ENCODE measurements at regions not wholly inside any gene's neighbourhood (a gene's known extent, or its start where the extent isn't known, plus 50 kb on each side); places are given as distances from the start of the nearest gene placed in this dataset.

DNA sequence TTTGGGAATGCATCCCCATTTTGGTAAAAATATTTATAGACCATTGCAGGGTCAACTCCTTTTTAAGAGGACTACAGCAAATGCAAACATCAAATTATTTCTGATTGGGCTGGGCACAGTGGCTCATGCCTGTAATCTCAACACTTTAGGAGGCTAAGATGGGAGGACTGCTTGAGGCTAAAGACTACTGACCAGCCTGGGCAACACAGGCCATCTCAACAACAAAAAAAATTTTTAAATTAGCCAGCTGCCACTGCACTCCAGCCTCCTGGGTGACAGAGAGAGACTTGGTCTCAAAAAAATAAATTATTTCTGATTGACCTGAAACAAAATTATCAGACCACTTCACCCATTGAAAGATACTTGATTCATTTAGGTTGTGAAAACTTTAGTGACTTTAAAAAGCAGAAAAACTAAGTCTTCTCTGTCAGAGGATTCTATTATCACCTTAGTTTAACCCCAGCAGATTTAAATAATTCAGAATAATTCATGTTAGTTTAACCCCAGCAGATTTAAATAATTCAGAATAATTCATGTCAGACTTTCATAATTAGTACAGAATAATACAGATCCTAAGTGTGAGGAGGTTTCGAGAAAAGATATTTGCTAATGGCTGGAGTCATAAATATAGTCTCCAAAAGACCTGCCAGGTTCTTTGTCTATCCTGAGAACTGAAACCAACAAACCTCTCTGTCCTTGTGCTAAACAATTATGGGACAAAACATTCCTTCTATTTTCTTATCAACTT, 183.6 kb upstream of the STT3B start:
- DNase-seq (ENCODE audit: low read depth): no peak

DNA sequence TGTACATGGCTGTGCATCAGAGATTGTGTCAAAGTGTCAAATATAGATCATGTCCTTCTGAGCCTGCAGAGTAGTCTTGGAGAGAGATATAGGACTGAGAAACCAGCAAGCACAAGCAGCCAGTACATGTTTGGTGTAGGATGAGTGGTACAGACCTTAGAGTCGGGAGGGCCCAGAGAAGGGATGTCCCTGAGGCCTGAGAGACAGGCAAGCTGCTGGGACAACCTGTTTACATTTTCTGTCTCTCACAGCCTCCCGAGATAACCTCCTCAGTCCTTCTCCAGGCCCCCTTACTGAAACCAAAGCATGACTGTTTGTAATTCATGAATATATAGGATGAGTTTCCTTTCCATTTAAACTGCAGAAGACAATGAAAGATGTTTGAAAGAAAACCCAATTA, 182.4 kb upstream of the STT3B start:
- DNase-seq (ENCODE audit: low read depth): no peak

DNA sequence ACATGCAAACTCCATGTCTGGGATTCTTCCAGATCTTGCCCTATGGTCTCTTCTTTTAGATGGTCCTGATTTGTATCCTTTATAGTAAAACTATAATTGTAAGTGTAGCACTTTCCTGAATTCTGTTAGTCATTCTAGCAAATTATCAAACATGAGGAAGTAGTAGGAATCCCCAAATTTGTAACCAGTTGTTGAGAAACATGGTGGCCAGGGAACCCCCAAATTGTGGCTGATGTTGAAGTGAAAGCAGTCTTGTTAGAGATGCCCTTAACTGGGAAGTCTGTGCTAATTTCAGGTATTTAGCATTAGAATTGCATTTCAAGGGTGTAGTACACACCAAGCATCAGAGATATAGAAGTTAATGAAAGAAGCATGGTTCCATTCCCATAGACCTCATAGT, 180.4 kb upstream of the STT3B start:
- DNase-seq (ENCODE audit: low read depth): no peak

DNA sequence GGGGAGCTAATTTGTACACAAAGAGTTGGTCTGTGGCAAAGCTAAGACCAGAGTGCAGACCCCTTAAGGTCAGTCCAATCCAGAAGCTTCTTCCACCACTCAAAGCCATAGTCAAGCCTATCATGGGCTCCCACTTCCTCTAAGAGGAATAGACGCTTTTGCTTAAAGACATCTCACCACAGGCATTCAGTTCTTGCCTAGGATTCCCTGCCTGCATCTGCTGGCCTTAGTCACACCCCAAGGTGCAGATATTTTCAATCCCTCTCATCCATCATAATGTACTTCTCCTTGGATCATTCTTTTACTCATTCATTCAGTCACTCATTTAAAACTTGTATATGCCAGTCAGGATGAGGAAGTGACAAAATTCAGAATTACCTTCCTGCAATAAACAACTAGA, 179.6 kb upstream of the STT3B start:
- DNase-seq (ENCODE audit: low read depth): no peak

DNA sequence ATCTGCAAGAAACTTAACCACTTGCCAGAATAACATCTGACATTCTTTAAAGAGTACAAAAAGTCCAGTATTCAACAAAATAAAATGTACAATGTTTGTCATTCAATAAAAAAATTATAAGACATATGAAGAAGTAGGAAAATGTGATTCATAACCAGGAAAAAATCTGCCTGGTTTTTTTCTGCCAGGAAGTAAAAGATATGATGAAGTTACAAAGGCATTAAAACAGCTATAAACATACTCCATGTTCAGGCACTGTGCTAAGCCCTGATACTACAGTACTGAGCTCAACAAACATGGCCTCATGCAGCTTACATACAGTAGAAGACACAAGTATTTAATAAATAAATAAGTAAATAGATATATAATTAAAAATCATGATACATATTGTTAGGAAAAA, 178.4 kb upstream of the STT3B start:
- no peak for DNase-seq (ENCODE audit: low read depth)

DNA sequence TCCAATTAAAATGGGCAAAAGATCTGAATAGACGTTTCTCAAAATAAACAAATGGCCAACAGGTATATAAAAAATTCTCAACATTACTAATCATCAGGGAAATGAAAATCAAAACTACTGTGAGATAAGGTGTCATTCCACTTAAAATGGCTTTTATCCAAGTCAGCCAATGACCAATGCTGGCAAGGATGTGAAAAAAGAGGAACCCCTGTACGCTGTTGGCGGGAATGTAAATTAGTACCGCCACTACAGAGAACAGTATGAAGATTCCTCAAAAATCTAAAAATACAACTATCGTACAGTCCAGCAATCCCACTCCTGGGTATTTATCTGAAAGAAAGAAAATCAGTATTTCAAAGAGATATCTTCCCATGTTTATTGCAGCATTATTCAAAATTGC, 176.9 kb upstream of the STT3B start:
- no peak for DNase-seq (ENCODE audit: low read depth)

DNA sequence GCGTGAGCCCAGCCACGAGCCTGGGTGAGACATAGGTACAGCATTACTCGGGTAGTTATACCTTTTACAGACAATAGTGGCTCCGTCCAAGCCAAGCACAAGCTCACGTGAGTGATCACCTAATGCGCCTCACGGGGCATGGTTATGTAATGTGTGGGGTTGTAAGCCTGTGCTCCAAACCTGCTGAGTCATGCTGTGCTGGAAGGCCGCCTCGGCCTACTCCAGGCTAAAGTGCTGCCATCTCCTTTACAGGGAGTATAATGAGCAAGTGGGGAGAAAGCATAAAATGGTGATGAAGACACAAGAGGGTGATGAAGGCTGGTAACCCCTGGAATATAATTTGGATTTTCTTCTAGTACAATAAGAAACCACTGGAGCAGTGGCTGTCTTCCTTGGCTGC, 175.8 kb upstream of the STT3B start:
- DNase-seq (ENCODE audit: low read depth): no peak

DNA sequence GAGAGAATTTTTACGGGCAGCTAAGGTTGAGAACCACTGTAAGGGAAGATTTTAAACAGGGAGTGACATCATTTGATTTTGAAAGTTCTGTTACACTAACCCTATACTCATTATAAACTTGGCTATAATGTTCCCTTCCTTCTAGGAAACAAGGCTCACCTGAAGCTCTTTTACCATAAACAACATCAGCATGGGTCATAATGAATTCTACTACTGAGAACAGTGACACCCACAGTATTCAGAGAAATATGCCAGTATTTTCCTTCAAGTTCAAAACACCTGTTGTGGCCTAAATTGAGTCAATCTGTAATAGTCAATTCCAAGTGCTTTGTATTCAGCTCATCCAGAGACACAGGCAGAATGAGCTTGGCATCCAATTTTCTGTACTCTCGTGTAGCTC, 175.3 kb upstream of the STT3B start:
- no peak for DNase-seq (ENCODE audit: low read depth)

DNA sequence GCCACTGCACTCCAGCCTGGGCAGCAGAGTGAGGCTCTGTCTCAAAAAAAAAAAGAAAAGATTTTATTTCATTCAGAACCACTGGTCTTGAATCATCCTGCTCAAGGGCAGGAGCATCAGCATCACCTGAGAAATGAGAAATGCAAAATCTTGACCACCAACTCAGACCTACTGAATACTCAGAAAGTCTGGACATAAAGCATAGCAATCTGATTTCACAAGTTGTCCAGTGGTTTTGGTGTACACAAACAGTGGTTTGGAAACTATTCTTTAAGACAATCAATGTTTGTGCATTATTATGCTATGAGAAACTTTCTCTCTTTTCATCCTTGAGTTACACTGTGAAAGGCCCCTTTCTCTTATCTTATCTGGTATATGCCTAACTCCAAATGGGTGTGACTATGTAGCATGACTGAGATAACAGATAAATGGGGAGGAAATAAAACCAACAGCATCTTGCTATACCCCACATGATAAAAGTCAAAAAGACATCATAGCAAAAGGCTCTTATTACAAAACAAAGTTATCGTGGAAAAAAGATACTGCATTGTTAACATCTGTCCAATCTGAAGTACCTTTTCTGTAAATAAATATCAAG, 174.2 kb upstream of the STT3B start:
- DNase-seq (ENCODE audit: low read depth): no peak

DNA sequence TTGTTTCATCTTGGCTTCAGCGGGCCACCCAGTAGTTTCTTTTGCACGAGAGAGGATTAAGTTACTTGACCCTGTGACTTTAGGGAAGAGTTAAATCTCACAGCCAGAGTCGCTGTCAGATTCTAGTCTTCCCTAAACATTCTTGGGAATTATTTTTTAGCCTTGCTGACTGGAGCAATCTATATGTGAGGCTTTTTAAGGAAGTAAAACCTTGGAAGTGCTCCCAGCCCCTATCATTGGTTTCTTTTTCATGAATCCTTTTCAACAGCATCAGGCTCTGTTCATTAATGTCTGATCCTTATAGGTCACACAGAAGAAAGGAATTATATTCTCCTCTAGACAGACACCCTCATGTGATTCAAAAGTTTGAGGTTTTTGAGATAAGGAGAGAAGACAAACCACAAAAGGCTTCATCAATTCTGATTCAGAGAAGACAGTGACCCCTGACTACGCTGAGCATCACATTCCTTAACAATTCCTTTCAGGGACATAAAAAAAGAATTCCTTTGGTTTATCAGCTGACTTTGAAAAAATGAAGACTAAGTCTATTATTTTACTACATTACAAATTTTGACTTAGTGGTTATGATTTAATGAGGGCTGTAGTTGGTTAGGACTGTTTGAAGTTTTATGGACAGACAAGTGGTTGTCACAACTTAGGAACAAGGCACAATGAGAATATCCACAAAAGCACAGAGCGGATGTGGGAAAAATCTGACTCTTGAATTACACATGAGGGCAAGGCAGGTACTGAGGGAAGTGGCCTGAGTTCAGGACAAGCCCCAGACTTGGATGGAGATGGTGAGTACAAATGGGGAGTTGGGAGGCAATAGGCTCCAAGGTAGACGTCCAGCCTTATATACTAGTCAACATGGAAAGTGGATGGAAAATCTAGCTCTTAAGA, 171.1 kb upstream of the STT3B start:
- peak; percentile 76 for DNase-seq (ENCODE audit: low read depth)

DNA sequence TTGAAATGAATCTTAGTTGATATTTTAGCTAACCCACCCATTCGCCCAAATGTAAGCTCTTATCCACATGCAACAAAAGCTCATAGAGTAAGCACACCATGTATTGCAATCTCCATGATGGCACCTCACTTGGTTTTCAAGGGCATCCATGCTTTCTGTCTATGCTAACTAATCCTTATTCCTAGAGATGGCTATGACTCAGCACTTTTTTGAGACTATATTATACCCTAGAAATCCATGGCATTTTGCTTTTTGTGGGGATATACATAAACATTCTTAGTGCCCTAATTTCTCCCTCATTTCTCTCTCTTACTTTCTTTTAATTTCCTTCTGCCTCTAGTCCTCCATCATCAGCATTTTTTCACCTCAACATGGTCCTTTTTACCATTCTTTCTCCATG, 168.5 kb upstream of the STT3B start:
- no peak for DNase-seq (ENCODE audit: low read depth)

DNA sequence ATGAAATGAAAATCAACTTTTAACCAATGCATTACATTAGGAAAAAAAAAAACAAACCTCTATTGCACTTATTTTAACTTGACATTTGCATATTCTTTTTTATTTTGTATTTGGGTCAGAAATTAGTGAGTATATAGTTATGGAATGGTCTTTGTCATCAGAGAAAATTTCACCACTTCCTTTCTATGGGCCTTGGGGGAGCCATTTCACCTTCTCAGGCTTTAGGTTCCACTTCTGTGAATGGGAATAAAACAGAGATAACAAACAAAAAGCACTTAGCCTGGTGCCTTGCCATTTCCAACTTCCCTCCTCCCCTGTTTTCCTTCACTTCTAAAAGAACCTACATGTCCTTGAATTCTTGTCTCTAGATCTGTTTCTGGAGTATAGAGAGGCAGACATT, 168.0 kb upstream of the STT3B start:
- DNase-seq (ENCODE audit: low read depth): no peak

DNA sequence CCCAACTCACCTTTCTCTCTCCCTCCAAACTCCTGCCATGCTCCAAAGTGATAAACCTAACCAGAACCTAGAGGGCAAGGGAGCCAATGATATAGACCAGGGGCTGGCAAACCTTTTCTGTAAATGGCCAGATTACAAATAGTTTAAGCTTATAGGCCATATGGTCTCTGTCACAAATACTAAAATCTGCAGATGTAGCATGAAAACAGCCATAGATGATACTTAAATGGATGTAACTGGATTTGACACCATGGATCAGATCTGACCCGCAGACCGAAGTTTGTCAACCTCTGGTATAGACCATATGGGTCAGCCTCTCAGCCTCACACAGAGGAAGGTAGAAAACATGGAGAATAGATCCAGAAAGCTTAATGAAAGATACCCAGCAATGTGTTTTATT, 165.2 kb upstream of the STT3B start:
- no peak for DNase-seq (ENCODE audit: low read depth)

DNA sequence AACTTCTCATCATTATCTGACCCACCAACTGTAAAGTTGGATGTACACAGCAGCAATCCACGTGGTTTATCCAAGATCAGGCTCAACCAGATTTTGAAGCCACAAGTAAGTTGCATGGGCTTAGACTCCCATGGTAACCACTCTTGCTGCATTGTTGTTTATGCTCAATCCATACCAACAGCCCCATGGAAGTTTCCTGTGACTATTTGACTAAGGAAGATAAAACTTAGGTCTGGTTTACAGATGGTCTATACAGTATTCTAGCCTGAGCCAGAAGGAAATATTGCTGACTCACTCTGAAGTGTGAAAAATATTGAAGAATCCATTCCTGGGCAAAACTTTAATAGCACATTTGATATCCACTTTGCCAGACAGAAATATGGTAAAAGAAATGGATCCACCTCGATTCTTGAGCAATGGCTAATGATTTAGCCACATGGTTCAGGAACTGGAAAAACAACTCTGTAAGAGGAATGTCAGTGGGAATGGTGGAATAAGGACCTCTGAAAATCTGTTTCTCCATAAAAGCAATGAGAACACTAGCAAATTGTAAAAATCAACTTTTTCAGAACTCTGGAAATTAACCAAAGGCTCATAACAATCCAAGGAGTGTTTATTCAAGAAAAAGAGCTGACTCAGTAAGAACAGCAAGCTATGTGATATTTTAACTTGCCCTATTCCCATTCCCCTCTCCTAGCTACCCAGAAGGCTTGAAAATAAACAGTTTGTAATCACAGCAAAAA, 162.9 kb upstream of the STT3B start:
- DNase-seq (ENCODE audit: low read depth): no peak

DNA sequence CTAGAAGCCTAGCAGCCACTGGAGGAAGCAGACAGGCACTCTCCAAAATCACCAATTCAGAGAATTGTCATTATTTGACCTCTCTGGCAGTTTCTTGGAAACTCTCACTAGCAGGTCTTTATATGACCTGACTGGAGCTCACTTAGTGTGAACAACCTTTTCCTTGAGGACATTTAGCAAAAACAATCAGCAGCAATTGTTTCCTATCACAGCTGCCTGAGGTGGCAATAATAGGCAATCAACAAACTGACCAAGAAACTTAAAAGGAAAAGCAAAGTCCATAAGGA, 162.4 kb upstream of the STT3B start:
- DNase-seq (ENCODE audit: low read depth): no peak

DNA sequence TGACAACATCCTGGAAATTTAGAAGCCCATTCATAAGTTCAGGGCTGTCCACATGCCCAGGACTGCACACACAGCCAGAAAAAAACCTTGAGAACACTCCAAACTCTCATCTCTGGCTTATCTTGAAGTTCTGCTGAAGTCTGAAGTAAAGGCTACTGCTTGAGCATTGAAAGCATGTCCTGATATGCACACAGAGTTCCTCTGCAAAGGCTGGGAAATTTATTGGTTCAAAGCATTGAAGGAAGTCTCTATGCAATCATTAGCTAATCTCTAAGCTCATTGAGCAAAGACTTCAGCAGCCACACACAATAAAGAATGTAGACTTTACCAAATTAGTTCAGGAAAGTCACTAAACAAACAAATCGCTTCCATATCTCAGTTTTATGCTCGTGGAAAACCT, 162.0 kb upstream of the STT3B start:
- DNase-seq (ENCODE audit: low read depth): no peak

DNA sequence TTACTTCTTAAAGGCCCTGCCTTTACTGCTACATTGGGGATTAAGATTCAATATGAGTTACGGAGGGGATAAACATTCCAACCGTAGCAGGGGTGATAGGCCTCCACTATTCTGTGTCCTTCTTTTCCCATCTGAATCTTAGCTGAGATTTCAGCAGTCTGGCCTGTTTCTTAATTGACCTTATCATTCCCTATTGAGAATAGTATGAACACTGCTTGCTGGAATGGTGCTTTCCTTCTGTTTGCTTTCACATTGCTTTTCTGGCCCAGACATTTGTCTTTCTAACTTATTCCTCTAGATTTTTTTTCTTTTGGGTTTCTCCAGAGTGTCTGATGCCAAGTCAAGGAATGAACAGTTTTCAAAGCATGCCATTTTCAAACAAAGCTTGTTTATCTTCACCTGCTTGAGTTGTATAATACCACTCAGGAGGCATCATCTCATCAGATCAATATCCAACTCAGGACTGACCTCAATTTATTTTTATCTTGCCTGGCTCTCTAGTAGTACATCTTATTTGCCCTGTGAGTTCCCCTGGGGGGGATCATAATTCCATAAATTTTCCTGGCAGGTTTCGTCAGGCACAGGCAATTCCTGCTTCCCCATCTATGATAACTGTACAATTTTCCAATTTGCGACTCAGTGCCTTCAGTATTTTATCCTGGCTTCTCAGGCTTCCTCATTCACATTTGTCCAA, 161.1 kb upstream of the STT3B start:
- no peak for DNase-seq (ENCODE audit: low read depth)

DNA sequence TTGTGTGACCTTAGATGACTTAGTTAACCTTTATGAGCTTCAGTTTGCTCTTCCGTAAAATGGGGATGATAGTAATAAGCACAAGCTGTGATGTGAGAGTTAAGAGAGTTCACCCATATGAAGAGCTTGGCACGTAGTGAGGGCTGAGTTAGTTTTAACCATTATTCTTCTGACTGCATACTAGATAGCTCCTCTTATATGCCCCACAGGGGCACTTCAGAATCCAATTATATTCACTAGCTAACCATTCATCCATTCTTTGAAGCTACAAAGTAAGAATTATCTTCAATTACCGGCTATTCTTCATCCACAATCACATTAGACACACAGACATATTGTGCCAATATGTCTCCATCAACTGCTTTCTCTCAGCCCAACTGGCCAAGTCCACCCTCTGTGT, 159.0 kb upstream of the STT3B start:
- DNase-seq (ENCODE audit: low read depth): no peak

DNA sequence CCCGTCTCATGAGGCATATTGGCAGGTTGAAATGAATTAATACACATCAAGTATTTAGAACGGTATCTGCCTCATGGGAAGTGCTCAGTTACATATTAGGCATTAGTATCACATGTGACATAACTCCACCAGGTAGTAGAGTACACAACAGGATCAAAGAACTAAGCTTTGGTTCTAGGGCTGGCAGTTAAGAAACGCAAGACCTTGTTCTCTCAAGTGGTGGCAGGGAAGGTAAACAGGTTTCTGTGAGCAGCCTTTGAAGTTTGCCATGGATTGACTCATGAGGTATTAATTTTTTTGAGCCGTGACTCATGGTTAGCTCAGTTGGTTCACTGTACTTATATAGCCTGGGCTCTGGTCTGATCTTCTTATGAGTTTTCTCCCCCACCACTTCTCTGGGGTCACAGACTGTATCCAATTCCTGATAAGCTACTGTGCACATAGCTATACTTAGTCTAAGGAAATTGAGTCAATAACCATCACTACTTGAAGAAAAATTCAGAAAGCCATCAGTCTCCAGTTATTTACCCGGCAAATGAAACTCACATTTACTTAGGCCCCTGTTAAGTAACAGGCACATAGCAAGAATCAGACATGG, 155.6 kb upstream of the STT3B start:
- peak; percentile 77 for DNase-seq (ENCODE audit: low read depth)

DNA sequence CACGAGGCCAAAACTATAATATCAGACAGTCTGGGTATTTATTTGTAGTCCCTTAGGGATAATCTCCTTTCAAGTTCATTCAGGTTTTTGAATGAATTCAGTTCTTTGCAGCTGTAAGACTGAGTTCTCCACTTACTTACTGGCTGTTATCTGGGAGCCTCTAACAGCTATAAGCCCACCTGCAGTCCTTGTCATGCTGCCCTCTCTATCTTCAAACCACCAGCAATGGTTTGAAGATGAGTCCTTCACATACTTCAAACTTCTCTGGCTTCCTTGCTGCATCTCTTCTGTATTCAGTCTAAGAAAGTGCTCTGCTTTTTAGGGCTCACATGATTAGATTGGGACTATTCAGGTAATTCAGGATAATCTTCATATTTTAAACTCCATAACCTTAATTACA, 154.5 kb upstream of the STT3B start:
- DNase-seq (ENCODE audit: low read depth): no peak

DNA sequence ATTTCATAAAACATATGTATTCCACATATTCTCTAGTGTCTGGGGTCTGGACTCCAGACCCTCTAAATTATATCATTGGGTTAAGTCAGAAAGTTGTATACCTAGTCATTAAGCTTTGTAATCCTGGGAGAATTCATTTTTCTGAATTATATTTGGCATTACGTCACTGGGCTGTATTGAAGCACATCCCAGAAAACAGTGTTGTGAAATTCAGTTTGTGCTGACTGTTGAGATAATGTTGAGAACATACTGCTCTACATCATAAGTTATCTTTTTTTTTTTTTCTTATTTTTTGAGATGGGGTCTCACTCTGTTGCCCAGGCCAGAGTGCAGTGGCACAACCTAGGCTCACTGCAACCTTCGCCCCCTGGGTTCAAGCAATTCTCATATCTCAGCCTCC, 153.1 kb upstream of the STT3B start:
- no peak for DNase-seq (ENCODE audit: low read depth)

DNA sequence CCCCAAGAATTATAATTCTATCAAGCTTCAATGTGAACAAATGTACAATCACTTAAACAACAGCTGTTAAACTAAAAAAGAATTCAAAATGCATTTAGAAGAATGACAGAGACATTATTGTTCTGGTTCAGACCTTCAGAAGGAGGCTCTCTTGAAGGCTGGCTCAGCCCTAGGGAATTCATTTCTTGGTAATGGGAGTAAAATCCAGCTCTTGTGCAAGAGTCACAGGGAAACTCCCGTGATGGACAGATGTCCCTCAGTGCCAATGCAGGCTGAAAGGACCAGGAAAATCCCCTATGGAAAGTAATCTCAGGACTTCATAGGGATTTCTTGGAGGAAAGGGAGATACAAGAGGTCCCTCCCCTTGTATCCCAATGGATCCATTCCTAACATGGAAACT, 149.9 kb upstream of the STT3B start:
- no peak for DNase-seq (ENCODE audit: low read depth)

Data from non-pigmented ciliary epithelial cell (primary cell).